ENCODE measurements at regions not wholly inside any gene's neighbourhood (a gene's known extent, or its start where the extent isn't known, plus 50 kb on each side); places are given as distances from the start of the nearest gene placed in this dataset.

- no peak for DNase-seq (ENCODE audit: low spot score)
- no peak for TF ChIP-seq CTCF (IDR thresholded peaks at IDR 0.05; ENCODE audit: extremely low read depth, missing control alignments)
Observed at GRCh38 chr3:147130461-147130860, 275.9 kb downstream of the ZIC4 start.

GRCh38 chr3:147129665-147130064 is 276.7 kb downstream of the ZIC4 start:
- no peak for DNase-seq (ENCODE audit: low spot score)
- no peak for TF ChIP-seq CTCF (IDR thresholded peaks at IDR 0.05; ENCODE audit: extremely low read depth, missing control alignments)

DNA sequence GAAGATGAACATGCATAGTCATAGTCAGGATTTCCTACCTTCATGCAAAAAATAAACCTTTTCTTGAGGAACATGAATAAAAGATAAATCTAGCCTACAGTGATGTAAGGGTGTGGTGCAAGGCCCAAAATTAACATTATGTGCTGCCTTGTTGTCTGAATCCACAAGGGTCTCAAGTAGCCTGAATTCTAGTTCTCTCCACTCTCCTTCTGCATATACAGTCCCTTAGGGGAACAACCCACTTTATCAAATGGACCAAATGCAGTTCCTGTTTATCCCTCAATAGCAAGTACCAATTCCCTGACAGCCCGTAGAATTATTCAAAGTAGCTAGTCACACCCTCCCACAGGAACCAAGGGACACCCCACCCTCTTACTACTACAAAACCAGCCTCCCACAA is 284.0 kb downstream of the ZIC4 start:
- DNase-seq (ENCODE audit: low spot score), result no peak
- no peak for TF ChIP-seq CTCF (IDR thresholded peaks at IDR 0.05; ENCODE audit: extremely low read depth, missing control alignments)

- TF ChIP-seq CTCF (IDR thresholded peaks at IDR 0.05; ENCODE audit: extremely low read depth, missing control alignments), result no peak
- no peak for DNase-seq (ENCODE audit: low spot score)
Observed at GRCh38 chr3:147119989-147120388, 286.4 kb downstream of the ZIC4 start.

- no peak for DNase-seq (ENCODE audit: low spot score)
Observed at GRCh38 chr3:147119346-147119745, 287.0 kb downstream of the ZIC4 start.

GRCh38 chr3:147118611-147119010 is 287.7 kb downstream of the ZIC4 start:
- no peak for TF ChIP-seq CTCF (IDR thresholded peaks at IDR 0.05; ENCODE audit: extremely low read depth, missing control alignments)
- DNase-seq (ENCODE audit: low spot score), result no peak

More at GRCh38 chr3:147119346-147119745, 287.0 kb downstream of the ZIC4 start:
- no peak for TF ChIP-seq CTCF (IDR thresholded peaks at IDR 0.05; ENCODE audit: extremely low read depth, missing control alignments)

DNA sequence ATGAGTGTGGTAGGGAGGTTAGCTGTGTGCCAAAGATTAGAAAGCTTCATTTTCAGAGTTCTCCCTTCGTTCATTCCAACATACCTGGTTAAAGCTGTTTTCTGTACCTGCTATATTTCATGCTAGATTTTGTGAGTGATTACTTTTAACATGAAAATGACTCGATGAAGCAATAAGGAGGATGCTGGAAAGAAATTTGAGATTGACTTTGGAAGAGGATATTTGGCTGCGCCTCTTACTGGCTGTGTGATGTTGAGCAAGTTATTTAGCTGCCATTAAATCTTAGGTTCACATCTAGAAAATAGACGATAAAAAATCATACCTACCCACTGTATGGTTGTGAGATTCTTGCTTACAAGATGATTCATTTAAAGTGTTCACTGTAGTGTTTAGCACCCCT is 288.7 kb downstream of the ZIC4 start:
- no peak for TF ChIP-seq CTCF (IDR thresholded peaks at IDR 0.05; ENCODE audit: extremely low read depth, missing control alignments)
- DNase-seq (ENCODE audit: low spot score), result no peak
